IMR-90 (cell line): ENCODE measurements at regions not wholly inside any gene's neighbourhood (a gene's known extent, or its start where the extent isn't known, plus 50 kb on each side); places are given as distances from the start of the nearest gene placed in this dataset.

Source experiments
- ATAC-seq: fragments of 200-7000 bp; cut with Tn5 transposase; 2 replicates; pipeline ENCODE4 v1.9.1; 2020; ENCODE audit warnings: low read depth, mild to moderate bottlenecking, moderate library complexity
- BruUV-seq: library from RNA; stranded (reverse); fragments of 400-500 nt; replicated peaks from 2 replicates; lab custom pipeline; 2021; lab: Mats Ljungman, UMichigan
- CTCF ChIA-PET: fragments of 300-600 bp; formaldehyde crosslinking; extraction: SDS; loops from one replicate; lab custom pipeline; 2021; ENCODE audit warnings: antibody characterized with exemption; lab: Yijun Ruan, JAX
- POLR2A ChIA-PET: fragments of 300-600 bp; sonication (Branson Sonifier 250); formaldehyde crosslinking; loops from one replicate; lab custom pipeline; 2022; ENCODE audit warnings: antibody characterized with exemption; ENCODE audit not compliant: unreplicated experiment; lab: Charles Lee
- DNase-seq: peaks from one replicate; pipeline ENCODE4 v3.0.0; 2013
- H2AFZ ChIP-seq: replicated peaks from 2 replicates; pipeline ENCODE3; 2013; ENCODE audit warnings: low read length, mild to moderate bottlenecking; ENCODE audit not compliant: poor library complexity
- H2AK5ac ChIP-seq: 2 replicates; pipeline ENCODE4 v1.6.1; 2013; ENCODE audit warnings: low read depth, low read length, inconsistent platforms
- H2AK9ac ChIP-seq: replicated peaks from 2 replicates; pipeline ENCODE3; 2013; ENCODE audit warnings: mild to moderate bottlenecking, low read depth, low read length, moderate library complexity; ENCODE audit not compliant: poor library complexity
- H2BK120ac ChIP-seq: 2 replicates; pipeline ENCODE4 v1.6.1; 2013; ENCODE audit warnings: low read depth, low read length, inconsistent platforms
- H2BK15ac ChIP-seq: 3 replicates; pipeline ENCODE4 v1.6.1; 2013; ENCODE audit warnings: low read depth, low read length, inconsistent platforms
- H2BK20ac ChIP-seq: 2 replicates; pipeline ENCODE4 v1.6.1; 2013; ENCODE audit warnings: low read depth, mild to moderate bottlenecking, inconsistent platforms, low read length, moderate library complexity
- H2BK5ac ChIP-seq: 2 replicates; pipeline ENCODE4 v1.6.1; 2013; ENCODE audit warnings: mild to moderate bottlenecking, low read depth, low read length, inconsistent platforms; ENCODE audit not compliant: poor library complexity, severe bottlenecking
- H3K14ac ChIP-seq: replicated peaks from 2 replicates; pipeline ENCODE4 v1.6.1; 2013; ENCODE audit warnings: low read depth, low read length, inconsistent platforms
- H3K18ac ChIP-seq: 2 replicates; pipeline ENCODE4 v1.6.1; 2013; ENCODE audit warnings: low read depth, low read length, control low read depth
- H3K23ac ChIP-seq: 2 replicates; pipeline ENCODE4 v1.6.1; 2013; ENCODE audit warnings: low read depth, low read length, inconsistent platforms
- H3K27ac ChIP-seq: 2 replicates; pipeline ENCODE4 v1.5.1; 2013; ENCODE audit warnings: mild to moderate bottlenecking, control low read depth, low read length; ENCODE audit not compliant: insufficient read depth
- H3K27me3 ChIP-seq: 2 replicates; pipeline ENCODE4 v1.6.1; 2013; ENCODE audit warnings: low read length; ENCODE audit not compliant: control insufficient read depth, insufficient read depth
- H3K36me3 ChIP-seq: 2 replicates; pipeline ENCODE4 v1.6.1; 2013; ENCODE audit warnings: low read length, mixed read lengths; ENCODE audit not compliant: control insufficient read depth, insufficient read depth
- H3K4ac ChIP-seq: 2 replicates; pipeline ENCODE4 v1.6.1; 2013; ENCODE audit warnings: low read depth, low read length, inconsistent platforms
- H3K4me1 ChIP-seq: 2 replicates; pipeline ENCODE4 v1.6.1; 2013; ENCODE audit warnings: low read length, mixed read lengths; ENCODE audit not compliant: control insufficient read depth, insufficient read depth
- H3K4me2 ChIP-seq: 2 replicates; pipeline ENCODE4 v1.6.1; 2013; ENCODE audit warnings: low read depth, mild to moderate bottlenecking, control low read depth, low read length, moderate library complexity
- H3K4me3 ChIP-seq: 2 replicates; pipeline ENCODE4 v1.5.1; 2013; ENCODE audit warnings: low read depth, mild to moderate bottlenecking, control low read depth, low read length, moderate library complexity; ENCODE audit not compliant: insufficient read depth
- H3K56ac ChIP-seq: 2 replicates; pipeline ENCODE4 v1.6.1; 2013; ENCODE audit warnings: low read length, inconsistent platforms; ENCODE audit not compliant: insufficient read depth; ENCODE audit errors: extremely low read depth
- H3K79me1 ChIP-seq, 2 experiments: 2 replicates each; pipeline ENCODE4 v1.6.1; 2013; ENCODE audit warnings: low read length in 2 of 2, inconsistent platforms in 1 of 2, low read depth in 1 of 2
- H3K9ac ChIP-seq: 2 replicates; pipeline ENCODE4 v1.6.1; 2013; ENCODE audit warnings: low read depth, low read length, control low read depth
- H3K9me1 ChIP-seq: 2 replicates; pipeline ENCODE4 v1.6.1; 2013; ENCODE audit warnings: low read length, inconsistent platforms; ENCODE audit not compliant: insufficient read depth
- H3K9me3 ChIP-seq: 2 replicates; pipeline ENCODE4 v1.6.1; 2013; ENCODE audit warnings: low read length; ENCODE audit not compliant: control insufficient read depth, insufficient read depth
- H4K20me1 ChIP-seq: 2 replicates; pipeline ENCODE4 v1.6.1; 2013; ENCODE audit warnings: low read length, inconsistent platforms; ENCODE audit not compliant: insufficient read depth
- H4K5ac ChIP-seq: 2 replicates; pipeline ENCODE4 v1.6.1; 2013; ENCODE audit warnings: mild to moderate bottlenecking, low read depth, low read length, control low read depth
- H4K8ac ChIP-seq, 2 experiments: 2 replicates each; pipeline ENCODE4 v1.6.1; 2013; ENCODE audit warnings: low read depth in 2 of 2, low read length in 2 of 2, control low read depth in 1 of 2, inconsistent platforms in 1 of 2
- H4K91ac ChIP-seq: 2 replicates; pipeline ENCODE4 v1.6.1; 2013; ENCODE audit warnings: low read depth, low read length, inconsistent platforms; ENCODE audit not compliant: insufficient read depth
- MAFK ChIP-seq: IDR thresholded peaks from 2 replicates; pipeline ENCODE4 v1.6.1; 2012; ENCODE audit warnings: low read depth, low read length, improper control_type of control experiment
- whole genome bisulfite sequencing, 2 experiments: methylation state at CpG; one replicate each; pipeline versions ENCODE4 v1.1.5 to v1.1.7; 2013; ENCODE audit warnings: missing lambda C conversion rate in 2 of 2; ENCODE audit not compliant: insufficient read length in 1 of 2; ENCODE audit errors: extremely low coverage in 2 of 2; 5-methylcytosine and 5-hydroxymethylcytosine counted together
- dilution Hi-C: fragments of 300-500 bp; cut with HindIII; formaldehyde crosslinking; loops from one replicate; pipeline ENCODE4 v1.14.3; 2018; ENCODE audit warnings: low sequenced_read_pairs; ENCODE audit not compliant: unreplicated experiment
- in situ Hi-C: fragments of 300-500 bp; cut with MboI; formaldehyde crosslinking; loops from 3 replicates; pipeline ENCODE4 v1.14.3; 2019; ENCODE audit warnings: low sequenced_read_pairs, inconsistent platforms, mixed read lengths
- intact Hi-C: fragments of 100-400 bp; cut with micrococcal nuclease; formaldehyde crosslinking; loops from 2 replicates; pipeline ENCODE4 v1.10.0; 2022
- TF ChIP-seq, protein P1 (sequence below): fragments of 150-350 bp; IDR thresholded peaks from 2 replicates; pipeline ENCODE4 v1.6.1; 2016; ENCODE audit warnings: low read depth, mild to moderate bottlenecking, low read length, moderate library complexity, borderline replicate concordance

DNA sequence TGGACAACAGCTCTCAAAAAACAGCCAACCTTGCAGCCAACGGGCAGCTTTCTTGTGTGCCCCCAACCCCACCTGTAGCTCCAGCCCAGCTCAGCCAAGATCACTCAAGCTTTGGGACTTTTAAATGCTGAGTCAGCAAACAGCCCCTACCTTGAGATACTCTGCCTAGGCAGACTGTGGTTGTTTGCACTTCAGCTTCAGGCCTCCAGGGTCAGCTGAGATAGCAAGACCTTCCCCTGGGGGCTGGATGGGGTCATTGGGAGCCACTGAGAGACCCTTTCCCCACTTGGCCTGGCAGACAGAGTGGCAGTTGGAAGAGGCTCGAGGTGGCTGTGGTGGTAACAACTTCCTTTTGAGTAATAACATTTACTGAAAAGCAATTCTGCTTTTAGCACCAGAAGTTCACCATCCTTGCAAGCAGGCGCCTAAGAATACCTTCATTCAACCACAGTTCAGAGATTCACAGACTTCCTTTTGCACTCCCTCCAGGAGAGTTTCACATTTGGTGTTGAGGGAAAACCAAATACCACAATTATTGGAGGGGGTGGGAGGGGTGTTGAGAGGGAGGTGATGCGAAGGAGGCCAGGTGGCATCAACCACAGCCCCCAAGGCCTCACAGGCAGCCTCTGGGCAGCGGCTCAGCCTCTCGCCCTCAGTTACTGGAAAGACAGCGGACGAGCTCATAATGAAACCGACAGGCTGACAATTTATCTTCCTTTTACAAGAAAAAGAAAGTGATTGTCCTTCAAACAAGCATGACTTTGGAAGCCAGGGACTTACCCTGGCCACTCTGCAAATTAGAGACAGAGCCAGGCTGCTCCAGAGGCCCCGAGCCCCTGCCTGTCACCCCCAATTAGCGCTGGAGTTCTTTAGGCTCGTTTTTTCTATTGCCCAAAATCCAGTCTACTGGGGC is 148.1 kb downstream of the CEBPB start:
- ChIA-PET CTCF (interaction anchor here (0.6 kb wide), 1 partner anchor 110 kb away, joined by 6 read pairs; no protein-coding TSS in a partner anchor), POLR2A (no interaction called here)
- Histone ChIP-seq H3K27me3 (no peaks in the 10 kb centered on the region), H3K4me1 (peaks cover 18% of the 10 kb centered on the region), H3K4ac (peak overlapping the region; percentile 93), H2BK15ac (peak overlapping the region; percentile 99; the same call in 2 of the 3 replicates), H3K23ac (peak overlapping the region; percentile 33; the same call in 1 of the 2 replicates), H3K4me3 (no peak overlapping the region), H3K56ac (no peak overlapping the region), H3K9me3 (no peaks in the 10 kb centered on the region), H4K5ac (peak overlapping the region; percentile 65), H3K79me1 (peaks cover 0 to 3% of the 10 kb centered on the region in 2 experiments; a peak in 1 of 4 replicates), H4K91ac (peak overlapping the region; percentile 50), H2BK20ac (peak overlapping the region; percentile 76), H4K8ac (peak overlapping the region; percentile 32 to 95), H3K4me2 (peak overlapping the region; percentile 66), H2AFZ (peak overlapping the region; percentile 86), H4K20me1 (no peaks in the 10 kb centered on the region), H3K36me3 (no peaks in the 10 kb centered on the region), H3K9ac (peak overlapping the region; percentile 51), H2AK5ac (peak overlapping the region; percentile 72), H3K9me1 (peaks cover 13% of the 10 kb centered on the region), H3K14ac (peak overlapping the region; percentile 20), H2BK5ac (peak overlapping the region; percentile 35), H2BK120ac (peak overlapping the region; percentile 93), H2AK9ac (no peak overlapping the region), H3K27ac (peak overlapping the region; percentile 64), H3K18ac (peak overlapping the region; percentile 71; the same call in 1 of the 2 replicates)
- intact Hi-C loops: no loop called here
- peak; percentile 23 for DNase-seq
- WGBS, 2 experiments: no CpG with 5 or more reads among the region's 12 CpGs
- peak; percentile 100 for TF ChIP-seq MAFK
- TF ChIP-seq, protein P1, sequence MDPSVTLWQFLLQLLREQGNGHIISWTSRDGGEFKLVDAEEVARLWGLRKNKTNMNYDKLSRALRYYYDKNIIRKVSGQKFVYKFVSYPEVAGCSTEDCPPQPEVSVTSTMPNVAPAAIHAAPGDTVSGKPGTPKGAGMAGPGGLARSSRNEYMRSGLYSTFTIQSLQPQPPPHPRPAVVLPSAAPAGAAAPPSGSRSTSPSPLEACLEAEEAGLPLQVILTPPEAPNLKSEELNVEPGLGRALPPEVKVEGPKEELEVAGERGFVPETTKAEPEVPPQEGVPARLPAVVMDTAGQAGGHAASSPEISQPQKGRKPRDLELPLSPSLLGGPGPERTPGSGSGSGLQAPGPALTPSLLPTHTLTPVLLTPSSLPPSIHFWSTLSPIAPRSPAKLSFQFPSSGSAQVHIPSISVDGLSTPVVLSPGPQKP: no peak
- in situ Hi-C loops: no loop called here
- ATAC-seq: no peak
- no TSS peak for BruUV-seq
- dilution Hi-C loops: no loop called here
